A549 (cell line): ENCODE measurements at regions not wholly inside any gene's neighbourhood (a gene's known extent, or its start where the extent isn't known, plus 50 kb on each side); places are given as distances from the start of the nearest gene placed in this dataset.

ENCODE experiments used
- ATAC-seq, 2 experiments: fragments of 200-7000 bp in 1 of 2; fragments of >200 bp in 1 of 2; cut with Nextera tagmentation in 1 of 2; cut with Tn5 transposase in 1 of 2; 3 replicates each; pipeline versions ENCODE4 v1.8.0 to v1.9.1; 2018 to 2020; ENCODE audit warnings: mild to moderate bottlenecking in 1 of 2, moderate library complexity in 1 of 2
- CTCF ChIA-PET: fragments of 300-600 bp; sonication (Branson Sonifier 250); formaldehyde crosslinking; extraction: SDS; loops from one replicate; lab custom pipeline; 2021; ENCODE audit warnings: antibody characterized with exemption, inconsistent platforms; lab: Yijun Ruan, JAX
- POLR2A ChIA-PET: fragments of 350-600 bp; formaldehyde crosslinking; extraction: SDS; loops from one replicate; lab custom pipeline; 2021; ENCODE audit warnings: antibody characterized with exemption, inconsistent platforms; lab: Yijun Ruan, JAX
- DNase-seq, 2 experiments: peaks; one replicate each; pipeline versions ENCODE4 v3.0.0 to v3.0.0-alpha.2; 2011 to 2016; ENCODE audit warnings: low read depth in 1 of 2, low spot score in 1 of 2
- FAIRE-seq: peaks from 2 replicates; lab custom pipeline; 2011; peaks lifted over from hg19 to GRCh38; lab: Jason Lieb, UNC
- H3K27ac ChIP-seq, 2 experiments: fragments of >200 bp; sonication (Bioruptor Twin); formaldehyde crosslinking; 3 replicates each; pipeline ENCODE4 v1.5.1; 2016 to 2017
- H3K4me1 ChIP-seq: fragments of >200 bp; sonication (Bioruptor Twin); formaldehyde crosslinking; 3 replicates; pipeline ENCODE4 v1.6.1; 2016
- H3K4me2 ChIP-seq: fragments of >200 bp; sonication (Bioruptor Twin); formaldehyde crosslinking; 3 replicates; pipeline ENCODE4 v1.6.1; 2016
- H3K4me3 ChIP-seq: fragments of >200 bp; sonication (Bioruptor Twin); formaldehyde crosslinking; 3 replicates; pipeline ENCODE4 v1.5.1; 2016
- H3K9me3 ChIP-seq: fragments of >200 bp; sonication (Bioruptor Twin); formaldehyde crosslinking; 3 replicates; pipeline ENCODE4 v1.6.1; 2016
- ATOH8 ChIP-seq: fragments of 250-450 bp; sonication (Bioruptor Pico); IDR thresholded peaks from 2 replicates; pipeline ENCODE4 v1.5.0; 2020; ENCODE audit warnings: low read depth, mild to moderate bottlenecking, moderate library complexity
- CEBPB ChIP-seq, 2 experiments: fragments of >200 bp in 1 of 2; sonication (Bioruptor Twin) in 1 of 2; formaldehyde crosslinking in 1 of 2; IDR thresholded peaks; 2 replicates each; pipeline ENCODE4 v1.6.1; 2012 to 2016
- CHD2 ChIP-seq: fragments of 150-350 bp; IDR thresholded peaks from 2 replicates; pipeline ENCODE4 v1.6.1; 2014; ENCODE audit warnings: low read length; ENCODE audit not compliant: partially characterized antibody
- EHF ChIP-seq: fragments of 250-450 bp; sonication (Bioruptor Pico); IDR thresholded peaks from 2 replicates; pipeline ENCODE4 v1.5.0; 2020; ENCODE audit warnings: mild to moderate bottlenecking
- EHMT2 ChIP-seq: fragments of 200-600 bp; sonication (generic); IDR thresholded peaks from 2 replicates; pipeline ENCODE4 v1.6.1; 2016; ENCODE audit warnings: antibody characterized with exemption, low read depth, mild to moderate bottlenecking, moderate library complexity
- HDAC2 ChIP-seq: fragments of 200-600 bp; sonication (generic); IDR thresholded peaks from 2 replicates; pipeline ENCODE4 v1.6.1; 2016
- HOXA7 ChIP-seq: fragments of 250-450 bp; sonication (Bioruptor Pico); IDR thresholded peaks from 2 replicates; pipeline ENCODE4 v1.5.0; 2020; ENCODE audit warnings: mild to moderate bottlenecking, moderate library complexity
- HOXB13 ChIP-seq: fragments of 250-450 bp; sonication (Bioruptor Pico); IDR thresholded peaks from 2 replicates; pipeline ENCODE4 v1.5.0; 2020; ENCODE audit warnings: low read depth, mild to moderate bottlenecking, moderate library complexity
- HOXB5 ChIP-seq: fragments of 250-450 bp; sonication (Bioruptor Pico); IDR thresholded peaks from 2 replicates; pipeline ENCODE4 v1.5.0; 2020; ENCODE audit warnings: mild to moderate bottlenecking, moderate library complexity
- JUN ChIP-seq, 2 experiments: fragments of >200 bp; sonication (Bioruptor Twin); formaldehyde crosslinking; IDR thresholded peaks; 2 replicates in 1 of 2; 3 replicates in 1 of 2; pipeline ENCODE4 v1.6.1; 2016 to 2017
- JUNB ChIP-seq: fragments of >200 bp; sonication (Bioruptor Twin); formaldehyde crosslinking; IDR thresholded peaks from 2 replicates; pipeline ENCODE4 v1.6.1; 2016
- KDM5A ChIP-seq: fragments of 200-600 bp; sonication (generic); IDR thresholded peaks from 2 replicates; pipeline ENCODE4 v1.6.1; 2016; ENCODE audit warnings: antibody characterized with exemption, mild to moderate bottlenecking
- PHF8 ChIP-seq: fragments of 200-600 bp; sonication (generic); IDR thresholded peaks from 2 replicates; pipeline ENCODE4 v1.6.1; 2016; ENCODE audit warnings: low read depth, mild to moderate bottlenecking, antibody characterized with exemption, moderate library complexity, borderline replicate concordance
- POLR2A ChIP-seq: IDR thresholded peaks from 2 replicates; pipeline ENCODE4 v1.6.1; 2012; ENCODE audit warnings: mild to moderate bottlenecking, low read length
- RAD21 ChIP-seq, 2 experiments: fragments of >200 bp in 1 of 2; sonication (Bioruptor Twin) in 1 of 2; formaldehyde crosslinking in 1 of 2; IDR thresholded peaks in 1 of 2; conservative IDR thresholded peaks in 1 of 2; 2 replicates in 1 of 2; 3 replicates in 1 of 2; pipeline ENCODE4 v1.6.1; 2012 to 2018; ENCODE audit warnings: inconsistent platforms in 1 of 2
- TP53 ChIP-seq: fragments of 250-450 bp; sonication (Bioruptor Pico); IDR thresholded peaks from 2 replicates; pipeline ENCODE4 v1.5.0; 2021; ENCODE audit warnings: mild to moderate bottlenecking, moderate library complexity
- USF2 ChIP-seq: fragments of 450-650 bp; IDR thresholded peaks from 2 replicates; pipeline ENCODE4 v1.6.1; 2014; ENCODE audit warnings: antibody characterized with exemption
- WGBS: methylation state at CpG from one replicate; pipeline ENCODE4 v1.1.6; 2017; ENCODE audit errors: missing lambda C conversion rate; 5-methylcytosine and 5-hydroxymethylcytosine counted together
- TF ChIP-seq, protein P1 (sequence below): fragments of >200 bp; sonication (Bioruptor Twin); formaldehyde crosslinking; IDR thresholded peaks from 3 replicates; pipeline ENCODE4 v1.5.1; 2016
- TF ChIP-seq, protein P2 (sequence below): fragments of 200-600 bp; sonication (generic); IDR thresholded peaks from 2 replicates; pipeline ENCODE4 v1.6.1; 2016; ENCODE audit warnings: antibody characterized with exemption, mild to moderate bottlenecking, moderate library complexity

DNA sequence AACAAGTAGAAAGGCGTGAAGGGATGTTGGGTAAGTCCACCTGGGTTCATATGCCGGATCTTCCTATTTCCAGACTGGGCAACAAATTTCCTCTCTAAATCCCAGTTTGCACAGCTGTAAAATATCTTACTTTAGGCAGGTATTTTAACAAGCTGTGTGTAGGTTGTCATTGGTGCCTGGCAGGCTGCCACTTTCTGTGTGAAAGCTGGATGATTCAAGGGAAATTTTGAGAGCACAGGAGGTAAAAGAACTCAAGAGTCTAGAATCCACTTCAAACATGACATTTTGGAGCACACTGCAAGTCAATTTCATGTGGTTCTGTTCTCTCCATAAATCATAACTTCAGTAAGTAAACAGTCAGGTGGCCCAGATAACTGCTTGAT, 817.4 kb upstream of the AMELY start:
- CTCF ChIA-PET: no interaction called here
- no peaks in the 10 kb centered on the region for H3K9me3 ChIP-seq
- no peak for FAIRE-seq
- WGBS: 15% methylated on average over 2 of the region's 2 CpGs
- no peak overlapping the region for H3K27ac ChIP-seq
- no peak overlapping the region for H3K4me3 ChIP-seq
- no peaks in the 10 kb centered on the region for H3K4me1 ChIP-seq
- POLR2A ChIA-PET: no interaction called here
- H3K4me2 ChIP-seq: no peak overlapping the region
- ATAC-seq: no peak
- DNase-seq: no peak
- TF ChIP-seq USF2: no peak

DNA sequence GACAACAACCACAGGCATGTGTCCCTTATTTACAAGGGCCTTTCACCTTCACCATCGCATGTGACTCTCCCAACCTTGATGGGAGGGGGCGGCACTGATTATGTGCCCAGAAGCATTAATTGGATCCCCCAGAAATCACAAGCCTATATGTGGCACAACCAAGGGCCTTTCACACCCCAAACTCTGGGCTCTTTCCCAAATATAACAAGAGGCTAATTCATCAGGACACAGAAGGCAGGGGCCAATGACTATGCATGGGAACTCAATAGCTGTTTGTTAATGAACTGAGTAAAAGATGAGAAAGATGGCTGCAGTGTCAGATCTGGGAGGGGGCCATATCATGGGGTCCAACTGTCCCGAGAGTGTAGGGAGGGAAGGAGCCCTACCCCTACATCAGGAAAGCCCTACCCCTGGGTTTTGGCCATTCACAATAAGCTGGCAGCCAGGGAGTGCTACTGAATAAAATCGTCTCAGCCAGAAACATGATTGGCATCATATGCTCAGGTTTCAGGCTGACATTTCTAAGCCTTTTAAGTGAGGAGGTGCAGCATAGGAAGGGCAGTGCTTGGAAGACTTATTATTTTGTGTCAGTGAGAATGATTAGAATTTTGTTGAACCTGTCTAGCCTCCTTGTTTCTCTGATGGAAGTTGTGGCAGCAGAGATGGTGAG, 814.4 kb upstream of the AMELY start:
- Histone ChIP-seq H3K4me3 (no peak overlapping the region), H3K27ac (no peak overlapping the region), H3K9me3 (no peaks in the 10 kb centered on the region), H3K4me1 (no peaks in the 10 kb centered on the region), H3K4me2 (no peak overlapping the region)
- TF ChIP-seq EHF (no peak), HOXA7 (CRISPR knock-in tag) (no peak), EHMT2 (no peak), RAD21 (conservative IDR thresholded peaks at IDR 0.05 in 1 of 2, IDR thresholded peaks at IDR 0.05 in 1 of 2) (no peak), PHF8 (no peak), CEBPB (IDR thresholded peaks at IDR 0.05) (no peak), KDM5A (no peak), POLR2A (no peak), JUNB (no peak), ATOH8 (no peak), HOXB5 (CRISPR knock-in tag) (no peak), CHD2 (no peak), HOXB13 (CRISPR knock-in tag) (no peak), TP53 (CRISPR knock-in tag) (no peak), JUN (IDR thresholded peaks at IDR 0.05) (no peak), HDAC2 (no peak)
- TF ChIP-seq, protein P1, sequence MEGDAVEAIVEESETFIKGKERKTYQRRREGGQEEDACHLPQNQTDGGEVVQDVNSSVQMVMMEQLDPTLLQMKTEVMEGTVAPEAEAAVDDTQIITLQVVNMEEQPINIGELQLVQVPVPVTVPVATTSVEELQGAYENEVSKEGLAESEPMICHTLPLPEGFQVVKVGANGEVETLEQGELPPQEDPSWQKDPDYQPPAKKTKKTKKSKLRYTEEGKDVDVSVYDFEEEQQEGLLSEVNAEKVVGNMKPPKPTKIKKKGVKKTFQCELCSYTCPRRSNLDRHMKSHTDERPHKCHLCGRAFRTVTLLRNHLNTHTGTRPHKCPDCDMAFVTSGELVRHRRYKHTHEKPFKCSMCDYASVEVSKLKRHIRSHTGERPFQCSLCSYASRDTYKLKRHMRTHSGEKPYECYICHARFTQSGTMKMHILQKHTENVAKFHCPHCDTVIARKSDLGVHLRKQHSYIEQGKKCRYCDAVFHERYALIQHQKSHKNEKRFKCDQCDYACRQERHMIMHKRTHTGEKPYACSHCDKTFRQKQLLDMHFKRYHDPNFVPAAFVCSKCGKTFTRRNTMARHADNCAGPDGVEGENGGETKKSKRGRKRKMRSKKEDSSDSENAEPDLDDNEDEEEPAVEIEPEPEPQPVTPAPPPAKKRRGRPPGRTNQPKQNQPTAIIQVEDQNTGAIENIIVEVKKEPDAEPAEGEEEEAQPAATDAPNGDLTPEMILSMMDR: no peak
- TF ChIP-seq, protein P2, sequence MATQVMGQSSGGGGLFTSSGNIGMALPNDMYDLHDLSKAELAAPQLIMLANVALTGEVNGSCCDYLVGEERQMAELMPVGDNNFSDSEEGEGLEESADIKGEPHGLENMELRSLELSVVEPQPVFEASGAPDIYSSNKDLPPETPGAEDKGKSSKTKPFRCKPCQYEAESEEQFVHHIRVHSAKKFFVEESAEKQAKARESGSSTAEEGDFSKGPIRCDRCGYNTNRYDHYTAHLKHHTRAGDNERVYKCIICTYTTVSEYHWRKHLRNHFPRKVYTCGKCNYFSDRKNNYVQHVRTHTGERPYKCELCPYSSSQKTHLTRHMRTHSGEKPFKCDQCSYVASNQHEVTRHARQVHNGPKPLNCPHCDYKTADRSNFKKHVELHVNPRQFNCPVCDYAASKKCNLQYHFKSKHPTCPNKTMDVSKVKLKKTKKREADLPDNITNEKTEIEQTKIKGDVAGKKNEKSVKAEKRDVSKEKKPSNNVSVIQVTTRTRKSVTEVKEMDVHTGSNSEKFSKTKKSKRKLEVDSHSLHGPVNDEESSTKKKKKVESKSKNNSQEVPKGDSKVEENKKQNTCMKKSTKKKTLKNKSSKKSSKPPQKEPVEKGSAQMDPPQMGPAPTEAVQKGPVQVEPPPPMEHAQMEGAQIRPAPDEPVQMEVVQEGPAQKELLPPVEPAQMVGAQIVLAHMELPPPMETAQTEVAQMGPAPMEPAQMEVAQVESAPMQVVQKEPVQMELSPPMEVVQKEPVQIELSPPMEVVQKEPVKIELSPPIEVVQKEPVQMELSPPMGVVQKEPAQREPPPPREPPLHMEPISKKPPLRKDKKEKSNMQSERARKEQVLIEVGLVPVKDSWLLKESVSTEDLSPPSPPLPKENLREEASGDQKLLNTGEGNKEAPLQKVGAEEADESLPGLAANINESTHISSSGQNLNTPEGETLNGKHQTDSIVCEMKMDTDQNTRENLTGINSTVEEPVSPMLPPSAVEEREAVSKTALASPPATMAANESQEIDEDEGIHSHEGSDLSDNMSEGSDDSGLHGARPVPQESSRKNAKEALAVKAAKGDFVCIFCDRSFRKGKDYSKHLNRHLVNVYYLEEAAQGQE: no peak
- POLR2A ChIA-PET: no interaction called here
- DNase-seq (no peak), FAIRE-seq (no peak), ATAC-seq (no peak)
- 21% methylated on average over 4 of the region's 4 CpGs for WGBS
- CTCF ChIA-PET: no interaction called here
